ENCODE measurements at regions not wholly inside any gene's neighbourhood (a gene's known extent, or its start where the extent isn't known, plus 50 kb on each side); places are given as distances from the start of the nearest gene placed in this dataset.
"Not testable (repeated sequence)": the region's sequence is repeated elsewhere in the genome, so short reads cannot be mapped to it uniquely, and the experiment has no call there.

GRCh38 chr12:105455261-105455660, 124.8 kb downstream of the C12orf75 start:
- in situ Hi-C loops (cut with MboI; ENCODE audit: low sequenced_read_pairs) = no loop called here

- in situ Hi-C loops (cut with MboI; ENCODE audit: low sequenced_read_pairs) = no loop called here
These were observed 126.5 kb downstream of the C12orf75 start for GRCh38 chr12:105457026-105457425.

- in situ Hi-C loops (cut with MboI; ENCODE audit: low sequenced_read_pairs) = no loop called here
These were observed 129.4 kb downstream of the C12orf75 start for GRCh38 chr12:105459760-105460330.

GRCh38 chr12:105461271-105461943, 130.9 kb downstream of the C12orf75 start:
- in situ Hi-C loops (cut with MboI; ENCODE audit: low sequenced_read_pairs) = no loop called here

GRCh38 chr12:105461944-105462762, 131.7 kb downstream of the C12orf75 start:
- in situ Hi-C loops (cut with MboI; ENCODE audit: low sequenced_read_pairs) = no loop called here

- in situ Hi-C loops (cut with MboI; ENCODE audit: low sequenced_read_pairs) = no loop called here
These were observed 132.3 kb downstream of the C12orf75 start for GRCh38 chr12:105462831-105463230.

GRCh38 chr12:105464406-105464805, 133.9 kb downstream of the C12orf75 start:
- in situ Hi-C loops (cut with MboI; ENCODE audit: low sequenced_read_pairs) = no loop called here

GRCh38 chr12:105466231-105466900, 135.9 kb downstream of the C12orf75 start:
- in situ Hi-C loops (cut with MboI; ENCODE audit: low sequenced_read_pairs) = no loop called here

GRCh38 chr12:105466901-105467598, 136.6 kb downstream of the C12orf75 start:
- in situ Hi-C loops (cut with MboI; ENCODE audit: low sequenced_read_pairs) = no loop called here

- in situ Hi-C loops (cut with MboI; ENCODE audit: low sequenced_read_pairs) = no loop called here
These were observed 137.3 kb downstream of the C12orf75 start for GRCh38 chr12:105467710-105468366.

- in situ Hi-C loops (cut with MboI; ENCODE audit: low sequenced_read_pairs) = no loop called here
These were observed 138.0 kb downstream of the C12orf75 start for GRCh38 chr12:105468464-105468863.

- in situ Hi-C loops (cut with MboI; ENCODE audit: low sequenced_read_pairs) = no loop called here
These were observed 138.7 kb downstream of the C12orf75 start for GRCh38 chr12:105469211-105469610.

GRCh38 chr12:105469701-105470100, 139.2 kb downstream of the C12orf75 start:
- in situ Hi-C loops (cut with MboI; ENCODE audit: low sequenced_read_pairs) = no loop called here

GRCh38 chr12:105470102-105470501, 139.6 kb downstream of the C12orf75 start:
- in situ Hi-C loops (cut with MboI; ENCODE audit: low sequenced_read_pairs) = no loop called here

GRCh38 chr12:105470601-105471000, 140.1 kb downstream of the C12orf75 start:
- in situ Hi-C loops (cut with MboI; ENCODE audit: low sequenced_read_pairs) = no loop called here

GRCh38 chr12:105474672-105475071, 144.2 kb downstream of the C12orf75 start:
- in situ Hi-C loops (cut with MboI; ENCODE audit: low sequenced_read_pairs) = no loop called here

- in situ Hi-C loops (cut with MboI; ENCODE audit: low sequenced_read_pairs) = no loop called here
These were observed 146.1 kb downstream of the C12orf75 start for GRCh38 chr12:105476616-105477015.

- in situ Hi-C loops (cut with MboI; ENCODE audit: low sequenced_read_pairs) = no loop called here
These were observed 147.4 kb downstream of the C12orf75 start for GRCh38 chr12:105477873-105478272.

- in situ Hi-C loops (cut with MboI; ENCODE audit: low sequenced_read_pairs) = not testable (repeated sequence)
These were observed 148.3 kb downstream of the C12orf75 start for GRCh38 chr12:105478788-105479187.

- in situ Hi-C loops (cut with MboI; ENCODE audit: low sequenced_read_pairs) = no loop called here
These were observed 149.2 kb downstream of the C12orf75 start for GRCh38 chr12:105479710-105480109.
